KMS-11 (cell line): ENCODE measurements at regions not wholly inside any gene's neighbourhood (a gene's known extent, or its start where the extent isn't known, plus 50 kb on each side); places are given as distances from the start of the nearest gene placed in this dataset.
"Not testable (repeated sequence)": the region's sequence is repeated elsewhere in the genome, so short reads cannot be mapped to it uniquely, and the experiment has no call there.

Source experiments
- H2AFZ ChIP-seq: fragments of 200-600 bp; sonication (generic); 2 replicates; pipeline ENCODE4 v1.6.1; 2016; ENCODE audit warnings: antibody characterized with exemption, mixed run types, low read depth
- H3K27ac ChIP-seq: fragments of 200-600 bp; sonication (generic); 2 replicates; pipeline ENCODE4 v1.6.1; 2016; ENCODE audit warnings: mild to moderate bottlenecking, mixed run types
- H3K27me3 ChIP-seq: fragments of 200-600 bp; sonication (generic); 2 replicates; pipeline ENCODE4 v1.6.1; 2017; ENCODE audit warnings: mild to moderate bottlenecking, low read depth, mixed run types, moderate library complexity; ENCODE audit not compliant: insufficient read depth
- H3K36me3 ChIP-seq: fragments of 200-600 bp; sonication (generic); 2 replicates; pipeline ENCODE4 v1.6.1; 2017; ENCODE audit warnings: mild to moderate bottlenecking, mixed run types; ENCODE audit not compliant: insufficient read depth
- H3K4me1 ChIP-seq: fragments of 200-600 bp; sonication (generic); 2 replicates; pipeline ENCODE4 v1.6.1; 2016; ENCODE audit warnings: mild to moderate bottlenecking, low read depth, mixed run types; ENCODE audit not compliant: poor library complexity, severe bottlenecking
- H3K4me2 ChIP-seq: fragments of 200-600 bp; sonication (generic); 2 replicates; pipeline ENCODE4 v1.7.0; 2016; ENCODE audit warnings: mild to moderate bottlenecking, mixed run types
- H3K4me3 ChIP-seq: fragments of 200-600 bp; sonication (generic); IDR thresholded peaks from 2 replicates; pipeline ENCODE4 v1.6.1; 2017; ENCODE audit warnings: low read depth, low read length, mixed read lengths; ENCODE audit not compliant: insufficient read depth
- H3K79me2 ChIP-seq: fragments of 200-600 bp; sonication (generic); 2 replicates; pipeline ENCODE4 v1.6.1; 2016; ENCODE audit warnings: low read depth, mixed run types; ENCODE audit not compliant: insufficient read depth
- H3K9ac ChIP-seq: fragments of 200-600 bp; sonication (generic); 2 replicates; pipeline ENCODE4 v1.6.1; 2016; ENCODE audit warnings: mild to moderate bottlenecking, mixed run types
- H4K20me1 ChIP-seq: fragments of 200-600 bp; sonication (generic); 2 replicates; pipeline ENCODE4 v1.6.1; 2016; ENCODE audit warnings: mild to moderate bottlenecking, mixed run types; ENCODE audit not compliant: insufficient read depth
- CTCF ChIP-seq: fragments of 200-600 bp; sonication (generic); conservative IDR thresholded peaks from 2 replicates; pipeline ENCODE4 v1.6.1; 2017; ENCODE audit warnings: low read depth, mild to moderate bottlenecking, antibody characterized with exemption, low read length, moderate library complexity, mixed read lengths

GRCh38 chr4:95779447-95779846 lies 60.4 kb upstream of the PDHA2 start:
- no peak overlapping the region for H3K4me2 ChIP-seq
- TF ChIP-seq CTCF, result no peak

GRCh38 chr4:95778666-95779065 lies 61.2 kb upstream of the PDHA2 start:
- H2AFZ ChIP-seq, result no peak overlapping the region
- no peak overlapping the region for H3K4me3 ChIP-seq
- no peak overlapping the region for H3K27ac ChIP-seq
- no peaks in the 10 kb centered on the region for H3K36me3 ChIP-seq
- no peak overlapping the region for H3K4me2 ChIP-seq
- no peak for TF ChIP-seq CTCF
- no peak overlapping the region for H3K9ac ChIP-seq
- no peaks in the 10 kb centered on the region for H3K4me1 ChIP-seq
- H4K20me1 ChIP-seq, result no peaks in the 10 kb centered on the region; the same call in 1 of the 2 replicates
- H3K27me3 ChIP-seq, result no peaks in the 10 kb centered on the region
- no peaks in the 10 kb centered on the region for H3K79me2 ChIP-seq

More at GRCh38 chr4:95779447-95779846, 60.4 kb upstream of the PDHA2 start:
- Histone ChIP-seq H3K27ac (no peak overlapping the region), H3K27me3 (no peaks in the 10 kb centered on the region), H4K20me1 (no peaks in the 10 kb centered on the region), H3K4me3 (no peak overlapping the region), H3K79me2 (no peaks in the 10 kb centered on the region), H2AFZ (no peak overlapping the region), H3K9ac (no peak overlapping the region), H3K4me1 (no peaks in the 10 kb centered on the region), H3K36me3 (no peaks in the 10 kb centered on the region)

GRCh38 chr4:95770605-95771004 lies 69.3 kb upstream of the PDHA2 start:
- H3K36me3 ChIP-seq, H3K79me2 ChIP-seq, H2AFZ ChIP-seq, H3K9ac ChIP-seq, H3K4me1 ChIP-seq, H3K27ac ChIP-seq, H3K4me2 ChIP-seq, H3K27me3 ChIP-seq, H3K4me3 ChIP-seq, H4K20me1 ChIP-seq: not testable (repeated sequence)

- Histone ChIP-seq H3K36me3 (no peaks in the 10 kb centered on the region), H3K4me3 (no peak overlapping the region), H3K4me1 (no peaks in the 10 kb centered on the region), H3K4me2 (no peak overlapping the region), H4K20me1 (no peaks in the 10 kb centered on the region), H3K79me2 (no peaks in the 10 kb centered on the region), H2AFZ (no peak overlapping the region), H3K9ac (no peak overlapping the region), H3K27me3 (no peaks in the 10 kb centered on the region), H3K27ac (no peak overlapping the region)
- TF ChIP-seq CTCF, result no peak
Measured at GRCh38 chr4:95764961-95765360, 74.9 kb upstream of the PDHA2 start.

GRCh38 chr4:95761871-95762270 lies 78.0 kb upstream of the PDHA2 start:
- no peak for TF ChIP-seq CTCF
- Histone ChIP-seq H3K27ac (no peak overlapping the region), H3K4me1 (no peaks in the 10 kb centered on the region), H3K27me3 (no peaks in the 10 kb centered on the region), H3K4me3 (no peak overlapping the region), H3K36me3 (no peaks in the 10 kb centered on the region), H2AFZ (no peak overlapping the region), H3K79me2 (no peaks in the 10 kb centered on the region), H3K9ac (no peak overlapping the region), H4K20me1 (no peaks in the 10 kb centered on the region), H3K4me2 (no peak overlapping the region)
